ENCODE measurements at regions not wholly inside any gene's neighbourhood (a gene's known extent, or its start where the extent isn't known, plus 50 kb on each side); places are given as distances from the start of the nearest gene placed in this dataset.

DNA sequence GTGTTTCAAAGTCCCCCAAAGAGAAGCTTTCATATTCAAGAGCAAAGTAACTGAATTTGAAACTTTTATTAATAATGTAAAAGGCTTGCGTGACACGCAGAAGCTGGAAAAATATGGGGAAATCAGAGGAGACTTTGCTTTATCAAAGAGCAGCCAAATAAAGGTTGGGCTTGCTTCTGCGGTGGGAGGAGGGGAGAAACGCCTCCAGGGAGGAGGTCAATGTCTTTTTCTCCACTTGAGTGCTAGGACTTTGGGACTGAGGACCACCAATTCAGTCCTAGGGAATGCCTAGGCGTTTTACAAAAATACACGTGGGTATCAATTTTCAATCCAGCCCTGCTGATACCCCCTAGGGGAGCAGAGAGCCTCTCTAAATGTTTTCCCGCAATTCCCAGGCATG is 60.9 kb upstream of the FZD10 start:
- TF ChIP-seq ELF1 (IDR thresholded peaks at IDR 0.05) (no peak), YY1 (IDR thresholded peaks at IDR 0.05; ENCODE audit: low read depth) (no peak), FOSL2 (IDR thresholded peaks at IDR 0.05; ENCODE audit: borderline replicate concordance, low read depth) (no peak)

All from SK-N-SH (cell line).